ENCODE measurements at regions not wholly inside any gene's neighbourhood (a gene's known extent, or its start where the extent isn't known, plus 50 kb on each side); places are given as distances from the start of the nearest gene placed in this dataset.

DNA sequence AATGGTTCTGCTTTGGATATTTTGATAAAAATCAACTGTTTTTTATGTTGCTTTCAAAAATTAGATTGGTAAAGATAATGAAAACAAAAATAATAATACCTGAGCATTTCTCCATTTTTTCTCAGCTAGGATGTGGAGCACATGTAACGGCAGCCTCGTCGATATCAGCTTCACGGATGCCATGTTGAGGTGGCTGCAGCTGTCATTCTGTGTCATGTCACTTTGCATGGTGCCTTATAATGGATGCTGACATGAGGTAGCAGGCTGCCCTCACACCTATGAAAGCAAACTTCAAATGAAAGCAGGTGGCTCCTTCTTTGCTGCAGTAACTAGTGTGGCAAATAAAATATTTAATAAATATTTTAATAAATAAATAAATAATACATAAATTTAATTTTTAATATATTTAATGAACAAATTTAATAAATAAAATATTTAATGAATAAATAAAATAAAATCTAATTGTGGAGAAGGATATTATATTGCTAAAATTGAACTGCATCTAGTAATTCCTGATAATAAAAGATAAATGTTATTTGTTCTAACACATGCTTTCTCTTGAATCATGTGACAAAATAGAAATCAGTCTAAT is 955.7 kb upstream of the SLC10A2 start:
- Mint-ChIP-seq H3K36me3 (ENCODE audit: low read depth) (no peaks in the 10 kb centered on the region), H3K4me3 (no peak overlapping the region), H3K27me3 (no peaks in the 10 kb centered on the region), H3K4me1 (no peaks in the 10 kb centered on the region), H3K27ac (no peak overlapping the region), H3K9me3 (peaks cover 5% of the 10 kb centered on the region)
- ChIA-PET CTCF (no interaction called here), POLR2A (no interaction called here)
- DNase-seq = no peak

DNA sequence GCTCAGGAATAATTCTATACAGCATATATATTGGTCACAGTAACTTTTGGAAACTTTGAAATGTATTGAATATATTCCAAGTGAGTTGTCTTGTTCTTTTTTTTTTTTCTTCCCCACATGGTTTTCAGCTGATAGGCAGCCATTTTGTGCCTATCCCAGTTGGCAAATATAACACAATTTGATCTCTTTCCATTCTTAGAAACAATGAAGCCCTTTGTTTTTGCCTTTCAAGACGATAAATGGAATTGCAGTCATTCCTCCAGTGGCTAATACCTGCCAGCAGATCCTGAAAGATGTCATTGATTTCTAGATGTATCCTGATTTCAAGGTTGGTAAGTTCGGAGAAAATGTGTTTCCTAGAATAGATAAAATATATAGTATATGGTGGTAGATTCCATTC is 951.1 kb upstream of the SLC10A2 start:
- Mint-ChIP-seq H3K36me3 (ENCODE audit: low read depth) (no peaks in the 10 kb centered on the region), H3K4me1 (no peaks in the 10 kb centered on the region), H3K4me3 (no peak overlapping the region), H3K9me3 (peaks cover 10% of the 10 kb centered on the region), H3K27ac (no peak overlapping the region), H3K27me3 (no peaks in the 10 kb centered on the region)
- ChIA-PET POLR2A (no interaction called here), CTCF (no interaction called here)
- DNase-seq = no peak

DNA sequence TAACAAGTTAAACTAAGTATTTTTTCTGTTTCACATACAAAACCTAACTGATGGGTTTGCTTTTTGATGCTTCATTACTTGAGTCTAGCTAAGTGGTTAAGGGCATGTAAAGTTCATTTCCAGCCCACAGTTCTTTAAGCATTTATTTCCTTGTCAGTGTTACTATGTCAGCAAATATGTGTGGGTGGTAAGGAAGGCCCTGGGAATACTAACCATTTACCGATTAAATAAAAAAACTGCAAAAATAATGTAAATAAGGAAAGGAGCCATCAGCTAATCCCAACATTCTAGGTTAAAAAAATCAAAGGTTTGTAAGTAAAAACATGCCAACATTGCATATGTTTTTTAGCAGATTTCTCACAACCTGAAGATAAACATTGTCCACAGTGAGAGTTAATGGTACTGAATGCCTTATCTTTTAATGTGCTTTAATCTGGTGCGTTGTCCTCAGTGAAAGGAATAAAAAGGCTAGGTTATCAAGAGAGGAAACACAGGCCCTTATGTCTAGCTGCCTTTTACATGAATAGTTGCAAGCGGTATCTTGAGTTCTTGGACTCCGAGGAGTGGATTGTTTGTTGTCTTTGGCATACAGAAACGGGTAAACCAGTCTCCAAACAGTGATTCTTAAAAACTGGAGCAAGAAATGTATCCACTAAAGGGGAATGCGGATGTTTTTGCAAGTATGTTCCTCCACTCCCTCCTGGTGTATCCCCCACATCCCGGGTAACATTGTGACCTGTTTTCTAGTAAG is 949.6 kb upstream of the SLC10A2 start:
- Mint-ChIP-seq H3K4me3 (no peak overlapping the region), H3K4me1 (no peaks in the 10 kb centered on the region), H3K9me3 (peaks cover 10% of the 10 kb centered on the region), H3K36me3 (ENCODE audit: low read depth) (no peaks in the 10 kb centered on the region), H3K27ac (no peak overlapping the region), H3K27me3 (no peaks in the 10 kb centered on the region)
- ChIA-PET POLR2A (no interaction called here), CTCF (no interaction called here)
- no peak for DNase-seq

DNA sequence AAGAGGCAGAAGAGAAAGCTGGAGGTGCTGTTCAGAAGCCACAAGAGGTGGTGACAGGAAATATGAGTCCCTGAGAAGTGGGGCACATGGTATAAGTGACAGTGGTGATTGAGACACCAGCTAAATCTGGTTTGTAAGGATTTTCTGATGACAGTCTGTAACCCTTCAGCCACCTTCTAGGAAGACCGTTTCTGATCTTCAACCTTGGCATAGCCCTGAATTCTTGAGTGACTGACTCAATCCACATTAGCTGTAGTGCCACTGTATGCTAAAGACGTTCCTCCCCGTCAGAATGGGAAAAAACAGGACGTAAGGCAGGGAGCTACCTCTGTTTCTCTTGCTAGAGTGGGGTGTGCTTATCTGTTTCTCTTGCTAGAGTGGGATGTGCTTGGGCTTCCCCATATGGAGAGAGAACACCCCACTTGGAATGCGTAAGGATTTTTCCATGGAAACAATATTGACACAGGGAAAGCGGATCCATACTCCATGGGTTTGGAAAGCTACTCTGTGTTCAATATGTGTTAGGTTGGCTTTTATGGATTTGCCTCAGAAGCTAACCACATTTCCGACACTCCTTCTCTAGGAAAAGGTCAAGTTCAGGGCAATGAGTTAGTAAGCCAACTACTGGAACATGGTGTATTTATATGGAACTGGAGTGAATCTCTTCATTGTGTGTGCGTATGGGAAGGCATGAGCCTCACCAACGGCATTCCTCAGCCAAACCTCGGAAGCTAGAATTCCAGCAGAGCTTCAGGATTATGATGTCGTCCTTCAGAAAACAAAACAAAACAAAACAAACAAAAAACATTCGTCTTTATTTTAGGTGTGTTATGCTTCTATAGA is 948.8 kb upstream of the SLC10A2 start:
- Mint-ChIP-seq H3K9me3 (peaks cover 10% of the 10 kb centered on the region), H3K36me3 (ENCODE audit: low read depth) (no peaks in the 10 kb centered on the region), H3K27me3 (no peaks in the 10 kb centered on the region), H3K27ac (no peak overlapping the region), H3K4me3 (no peak overlapping the region), H3K4me1 (no peaks in the 10 kb centered on the region)
- DNase-seq = no peak
- CTCF ChIA-PET = no interaction called here
- POLR2A ChIA-PET = no interaction called here

DNA sequence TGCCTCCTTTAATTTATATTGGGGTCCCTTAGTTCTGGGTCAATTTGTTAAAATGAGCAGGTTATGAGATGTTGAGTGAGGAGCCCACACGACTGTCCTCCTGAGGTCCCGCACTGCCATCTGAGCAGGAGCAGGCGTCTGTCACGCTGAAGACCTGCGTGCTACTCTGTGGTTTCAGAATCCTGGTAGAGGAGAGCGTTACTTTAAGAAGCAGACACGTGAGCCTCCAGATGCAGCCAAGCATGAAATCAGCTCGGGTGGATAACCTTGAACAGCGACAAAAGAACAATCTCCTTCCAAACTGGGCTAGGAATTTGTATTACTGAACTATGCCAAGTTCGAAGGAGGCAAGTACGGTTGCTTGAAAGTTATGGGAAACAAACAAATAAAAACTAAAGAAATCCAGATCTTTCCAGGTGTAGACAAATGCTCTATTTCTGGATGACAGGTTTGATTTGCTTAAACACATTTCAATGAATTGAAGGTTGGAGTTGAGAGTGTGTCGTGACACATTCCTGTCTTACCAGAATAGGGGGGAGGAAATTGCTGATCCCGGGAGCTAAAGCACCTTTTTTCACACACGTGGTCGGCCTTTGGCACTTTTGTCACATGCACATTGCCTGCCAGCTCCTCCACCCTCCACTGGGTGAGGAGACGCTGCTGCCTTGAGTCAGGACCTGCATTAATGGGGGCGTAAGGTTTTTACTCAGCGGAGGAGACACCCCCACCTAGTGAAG is 945.5 kb upstream of the SLC10A2 start:
- Mint-ChIP-seq H3K27ac (no peak overlapping the region), H3K4me3 (no peak overlapping the region), H3K9me3 (peaks cover 7% of the 10 kb centered on the region), H3K4me1 (no peaks in the 10 kb centered on the region), H3K36me3 (ENCODE audit: low read depth) (no peaks in the 10 kb centered on the region), H3K27me3 (no peaks in the 10 kb centered on the region)
- CTCF ChIA-PET = no interaction called here
- DNase-seq = no peak
- POLR2A ChIA-PET = interaction anchor here (1.2 kb wide), 1 partner anchor 9 kb away, joined by 3 read pairs; no protein-coding TSS in a partner anchor

DNA sequence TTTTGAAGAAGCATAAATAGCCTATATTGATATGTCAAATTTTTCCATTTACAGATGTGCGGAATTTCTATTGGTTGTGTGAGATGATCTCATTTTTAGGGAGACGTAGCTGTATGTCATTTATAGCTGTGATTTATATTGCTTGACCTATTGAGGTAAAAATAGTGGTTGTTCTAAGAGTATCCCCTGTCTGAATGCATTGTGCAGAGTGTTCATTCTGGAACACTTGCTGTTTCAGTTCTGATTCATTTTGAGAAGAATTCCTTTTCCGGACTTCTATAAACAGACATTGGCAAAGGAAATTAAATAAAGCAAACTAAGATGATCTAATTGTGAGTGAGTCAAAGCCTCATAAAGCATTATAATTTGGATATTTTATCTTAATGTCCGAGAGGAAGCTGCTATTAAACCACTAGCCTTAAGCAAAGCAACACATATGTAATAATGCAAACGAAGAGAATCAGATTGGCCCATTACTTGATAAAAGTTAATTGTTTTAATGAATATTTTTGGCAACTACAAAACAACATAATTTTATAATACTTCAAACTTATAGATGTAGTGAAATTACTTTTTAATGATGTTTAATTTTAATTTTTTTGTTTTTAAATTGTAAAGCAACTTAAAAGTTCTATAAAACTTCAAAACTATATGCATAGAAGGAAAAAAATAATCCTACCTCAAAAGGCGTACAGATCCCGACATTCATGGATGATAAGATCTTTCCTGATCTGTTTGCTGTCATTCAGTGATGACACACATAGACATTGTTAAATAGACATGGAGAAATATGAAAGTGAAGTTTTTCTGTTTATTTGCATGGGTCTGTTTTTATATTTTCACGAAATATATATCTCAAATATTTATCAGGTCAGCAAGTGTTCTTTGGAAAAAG is 942.6 kb upstream of the SLC10A2 start:
- H3K4me3 Mint-ChIP-seq = no peak overlapping the region
- POLR2A ChIA-PET = no interaction called here
- H3K36me3 Mint-ChIP-seq (ENCODE audit: low read depth) = no peaks in the 10 kb centered on the region
- DNase-seq = no peak
- H3K4me1 Mint-ChIP-seq = no peaks in the 10 kb centered on the region
- no peaks in the 10 kb centered on the region for H3K27me3 Mint-ChIP-seq
- H3K9me3 Mint-ChIP-seq = no peaks in the 10 kb centered on the region
- H3K27ac Mint-ChIP-seq = no peak overlapping the region
- CTCF ChIA-PET = no interaction called here

DNA sequence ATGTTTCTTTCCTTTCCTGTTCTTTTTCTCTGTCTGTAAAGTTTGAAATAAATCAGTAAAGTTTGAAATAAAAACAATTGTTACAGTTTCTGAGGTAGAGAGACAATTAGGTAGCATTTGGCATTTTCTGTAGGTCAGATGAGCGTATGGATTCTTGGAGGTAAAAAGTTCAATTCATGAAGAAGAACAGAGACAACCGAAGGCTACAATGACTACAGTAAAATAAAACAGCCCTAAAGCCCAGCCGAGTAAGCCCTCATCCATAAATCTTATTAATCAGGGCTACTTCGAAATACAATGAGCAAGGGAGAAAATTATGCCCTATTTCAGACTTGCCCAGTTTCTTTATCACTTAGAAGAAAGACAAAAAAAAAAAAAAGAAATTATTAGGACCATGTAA is 941.9 kb upstream of the SLC10A2 start:
- Mint-ChIP-seq H3K4me1 (no peaks in the 10 kb centered on the region), H3K36me3 (ENCODE audit: low read depth) (no peaks in the 10 kb centered on the region), H3K9me3 (no peaks in the 10 kb centered on the region), H3K4me3 (no peak overlapping the region), H3K27me3 (no peaks in the 10 kb centered on the region), H3K27ac (no peak overlapping the region)
- ChIA-PET POLR2A (no interaction called here), CTCF (no interaction called here)
- no peak for DNase-seq

DNA sequence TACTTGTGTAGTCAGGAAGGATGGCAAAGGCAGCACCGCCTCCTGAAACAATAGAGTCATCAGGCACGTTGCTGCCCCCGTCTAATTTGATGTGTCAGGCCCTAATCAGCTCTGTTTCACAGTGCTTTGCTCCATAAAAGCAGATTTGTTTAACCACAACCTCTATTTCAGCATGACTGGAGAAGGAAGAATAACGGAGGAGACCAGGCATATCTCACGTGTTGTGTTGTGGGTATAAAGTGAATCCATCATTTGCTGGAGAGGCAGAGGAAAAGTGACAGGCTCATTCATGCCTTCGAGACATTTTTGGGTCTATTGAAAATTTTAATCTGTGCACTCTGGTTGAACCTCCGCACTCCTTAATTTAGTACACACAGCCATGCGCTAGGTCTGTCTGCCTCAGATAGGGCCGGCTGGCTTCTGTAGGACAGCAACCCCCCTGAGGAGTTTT is 940.4 kb upstream of the SLC10A2 start:
- no peaks in the 10 kb centered on the region for H3K9me3 Mint-ChIP-seq
- ChIA-PET CTCF (no interaction called here), POLR2A (no interaction called here)
- no peak overlapping the region for H3K27ac Mint-ChIP-seq
- DNase-seq = no peak
- no peaks in the 10 kb centered on the region for H3K4me1 Mint-ChIP-seq
- no peaks in the 10 kb centered on the region for H3K27me3 Mint-ChIP-seq
- H3K36me3 Mint-ChIP-seq (ENCODE audit: low read depth) = no peaks in the 10 kb centered on the region
- H3K4me3 Mint-ChIP-seq = no peak overlapping the region

DNA sequence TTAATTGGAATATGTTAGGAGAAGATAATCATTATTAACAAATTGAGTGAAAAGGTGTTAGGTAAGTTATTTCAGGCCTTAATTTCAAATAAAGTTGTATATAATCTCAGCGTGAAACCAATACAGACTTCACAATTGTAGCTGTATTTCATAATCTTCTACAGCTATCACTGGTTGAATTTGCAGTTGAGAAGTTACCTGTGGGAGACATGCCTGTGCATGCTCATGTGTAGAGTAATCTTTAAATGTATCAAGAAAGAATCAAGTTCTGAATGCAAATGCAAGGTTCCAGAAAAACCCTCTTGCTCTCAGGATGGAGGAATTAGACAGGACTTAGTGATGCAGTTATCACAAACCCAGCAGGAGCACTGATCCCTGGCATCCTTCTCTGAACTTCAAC is 938.4 kb upstream of the SLC10A2 start:
- Mint-ChIP-seq H3K4me1 (no peaks in the 10 kb centered on the region), H3K4me3 (no peak overlapping the region), H3K9me3 (no peaks in the 10 kb centered on the region), H3K27me3 (no peaks in the 10 kb centered on the region), H3K36me3 (ENCODE audit: low read depth) (no peaks in the 10 kb centered on the region), H3K27ac (no peak overlapping the region)
- POLR2A ChIA-PET = no interaction called here
- CTCF ChIA-PET = no interaction called here
- no peak for DNase-seq

DNA sequence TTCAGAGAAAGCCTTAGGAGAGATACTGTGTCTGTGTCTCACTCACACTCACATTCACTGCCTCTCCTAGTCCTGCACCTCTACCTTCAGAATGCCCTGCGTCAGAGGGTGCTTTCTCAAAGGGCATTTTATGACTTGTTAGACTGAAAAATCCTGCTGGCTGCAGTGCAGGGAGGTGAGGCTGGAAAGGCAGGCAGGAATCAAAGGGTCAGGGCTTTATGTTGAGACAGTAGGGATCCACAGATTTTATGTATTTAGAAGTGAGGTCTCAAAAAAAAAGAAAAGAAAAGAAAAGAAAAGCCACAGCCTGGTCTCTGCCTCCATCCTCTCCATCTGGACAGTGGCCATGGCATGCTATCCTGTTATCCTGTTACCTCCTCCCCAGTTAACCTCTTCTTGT is 936.0 kb upstream of the SLC10A2 start:
- H3K4me3 Mint-ChIP-seq = no peak overlapping the region
- peaks cover 2% of the 10 kb centered on the region for H3K9me3 Mint-ChIP-seq
- no peaks in the 10 kb centered on the region for H3K36me3 Mint-ChIP-seq (ENCODE audit: low read depth)
- ChIA-PET POLR2A (interaction anchor here (1.3 kb wide), 1 partner anchor 9 kb away, joined by 3 read pairs; no protein-coding TSS in a partner anchor), CTCF (no interaction called here)
- H3K27me3 Mint-ChIP-seq = no peaks in the 10 kb centered on the region
- DNase-seq = no peak
- H3K4me1 Mint-ChIP-seq = no peaks in the 10 kb centered on the region
- H3K27ac Mint-ChIP-seq = no peak overlapping the region

DNA sequence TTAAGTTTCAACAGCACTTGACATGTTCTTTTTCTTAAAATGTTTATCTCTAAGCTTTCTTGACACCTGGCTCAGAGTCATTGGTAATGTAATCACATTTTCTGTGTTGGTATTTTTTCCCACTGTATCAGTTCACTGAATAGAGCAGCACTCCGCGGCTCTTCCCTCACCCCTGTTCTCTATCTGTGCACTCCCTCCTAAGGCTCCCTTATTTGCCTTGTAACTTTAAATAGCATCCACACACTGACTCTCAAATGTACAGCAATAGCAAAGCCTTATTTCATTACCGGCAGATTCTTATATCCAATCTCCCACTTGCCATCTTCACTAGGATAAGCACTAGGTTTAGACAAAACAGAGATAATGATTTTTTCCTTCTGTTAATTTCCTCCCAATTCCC is 935.5 kb upstream of the SLC10A2 start:
- no peak for DNase-seq
- no peaks in the 10 kb centered on the region for H3K4me1 Mint-ChIP-seq

DNA sequence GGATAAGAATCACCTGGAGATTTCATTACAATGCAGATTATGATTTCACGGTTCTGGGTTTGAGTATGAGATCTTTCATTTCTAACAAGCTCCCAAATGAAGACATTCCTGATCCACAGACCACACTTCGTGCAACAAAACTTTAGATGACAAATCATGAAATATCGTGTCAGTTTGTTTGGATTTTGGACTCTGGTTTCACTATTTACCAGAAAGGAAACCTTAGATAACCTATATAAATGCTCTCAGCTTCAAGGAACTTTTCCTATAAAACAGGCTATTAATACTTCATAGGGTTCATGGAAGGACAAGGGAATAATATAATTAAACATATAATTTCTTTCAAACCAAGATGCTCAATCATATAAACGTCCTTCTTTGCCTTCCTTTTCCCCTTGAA is 930.5 kb upstream of the SLC10A2 start:
- Mint-ChIP-seq H3K4me3 (no peak overlapping the region), H3K27me3 (no peaks in the 10 kb centered on the region), H3K36me3 (ENCODE audit: low read depth) (no peaks in the 10 kb centered on the region), H3K9me3 (peaks cover 23% of the 10 kb centered on the region), H3K27ac (no peak overlapping the region), H3K4me1 (no peaks in the 10 kb centered on the region)
- ChIA-PET POLR2A (no interaction called here), CTCF (no interaction called here)
- DNase-seq = no peak

More for the DNA sequence above, 935.5 kb upstream of the SLC10A2 start:
- Mint-ChIP-seq H3K9me3 (peaks cover 2% of the 10 kb centered on the region), H3K27me3 (no peaks in the 10 kb centered on the region), H3K27ac (no peak overlapping the region), H3K36me3 (ENCODE audit: low read depth) (no peaks in the 10 kb centered on the region), H3K4me3 (no peak overlapping the region)
- ChIA-PET CTCF (no interaction called here), POLR2A (no interaction called here)
